Activated B cell treated with CpG ODN at 0.5 μM for 24 hours (primary cell): ENCODE measurements at regions not wholly inside any gene's neighbourhood (a gene's known extent, or its start where the extent isn't known, plus 50 kb on each side); places are given as distances from the start of the nearest gene placed in this dataset.

Source experiments
- ATAC-seq: fragments of 200-7000 bp; cut with Tn5 transposase; one replicate; pipeline ENCODE4 v1.10.0; 2021; ENCODE audit warnings: low read depth, mild to moderate bottlenecking, moderate library complexity
- CTCF ChIA-PET: fragments of 350-600 bp; sonication (Branson Sonifier 250); formaldehyde crosslinking; loops from one replicate; lab custom pipeline; 2021; ENCODE audit warnings: antibody characterized with exemption; lab: Charles Lee
- POLR2A ChIA-PET: fragments of 350-600 bp; sonication (Branson Sonifier 250); formaldehyde crosslinking; loops from one replicate; lab custom pipeline; 2021; ENCODE audit warnings: antibody characterized with exemption; lab: Charles Lee
- DNase-seq: peaks from one replicate; pipeline ENCODE4 v3.0.0; 2022
- H3K27ac Mint-ChIP-seq: one replicate; pipeline ENCODE4 v1.8.0; 2020; ENCODE audit warnings: mixed read lengths
- H3K27me3 Mint-ChIP-seq: one replicate; pipeline ENCODE4 v1.8.0; 2021; ENCODE audit warnings: mixed read lengths
- H3K36me3 Mint-ChIP-seq: one replicate; pipeline ENCODE4 v1.8.0; 2021; ENCODE audit warnings: low read depth, mixed read lengths
- H3K4me1 Mint-ChIP-seq: one replicate; pipeline ENCODE4 v1.8.0; 2021; ENCODE audit warnings: mixed read lengths
- H3K4me3 Mint-ChIP-seq: one replicate; pipeline ENCODE4 v1.8.0; 2020; ENCODE audit warnings: mild to moderate bottlenecking, mixed read lengths
- H3K9me3 Mint-ChIP-seq: one replicate; pipeline ENCODE4 v1.8.0; 2020; ENCODE audit warnings: mixed read lengths
- CTCF ChIP-seq: fragments of 200-600 bp; IDR thresholded peaks from one replicate; pipeline ENCODE4 v1.8.0; 2022; ENCODE audit warnings: antibody characterized with exemption, mild to moderate bottlenecking
- intact Hi-C: fragments of 100-400 bp; cut with micrococcal nuclease; formaldehyde crosslinking; loops from one replicate; pipeline ENCODE4 v1.15.1; 2024

GRCh38 chr10:14431868-14432267 lies 101.1 kb upstream of the FRMD4A start:
- no peak for TF ChIP-seq CTCF
- H3K27me3 Mint-ChIP-seq = peaks cover 43% of the 10 kb centered on the region
- H3K4me3 Mint-ChIP-seq = no peak overlapping the region
- CTCF ChIA-PET = no interaction called here
- no peaks in the 10 kb centered on the region for H3K4me1 Mint-ChIP-seq
- H3K9me3 Mint-ChIP-seq = no peaks in the 10 kb centered on the region
- POLR2A ChIA-PET = no interaction called here
- DNase-seq (no peak), ATAC-seq (no peak)
- H3K27ac Mint-ChIP-seq = no peak overlapping the region
- H3K36me3 Mint-ChIP-seq = no peaks in the 10 kb centered on the region
- intact Hi-C loops = no loop called here

DNA sequence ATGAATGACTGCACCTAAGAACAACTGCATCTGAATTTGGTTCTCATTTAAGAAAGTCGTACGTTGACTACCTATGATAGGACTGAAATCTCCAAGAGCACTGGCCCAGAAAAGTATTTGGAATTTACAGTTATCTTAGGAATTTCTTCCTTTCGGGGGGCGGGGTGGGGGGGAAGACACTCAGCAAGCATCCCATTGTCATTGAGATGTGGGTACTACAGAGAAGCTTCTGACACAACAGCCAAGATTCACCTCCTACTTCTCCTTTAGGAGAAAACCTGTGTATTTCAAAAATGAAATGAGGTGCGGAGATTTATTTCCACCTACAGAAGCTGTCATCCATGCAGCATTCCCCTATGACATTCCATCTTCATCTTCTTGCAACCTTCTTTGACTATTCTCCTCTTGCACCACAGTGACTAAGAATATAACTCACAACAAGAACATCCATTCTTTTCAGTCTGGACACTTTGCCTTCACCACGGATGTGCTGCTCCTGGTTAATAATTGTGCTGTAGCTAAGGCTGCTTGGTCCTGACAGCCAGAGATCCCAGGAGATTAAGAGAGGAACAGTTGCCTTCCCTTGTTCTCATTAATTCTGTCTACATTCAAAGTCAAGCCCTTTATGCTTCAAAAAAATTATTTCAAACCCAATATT lies 98.4 kb upstream of the FRMD4A start:
- POLR2A ChIA-PET = interaction anchor here (0.6 kb wide), 1 partner anchor 535 kb away, joined by 3 read pairs; no protein-coding TSS in a partner anchor
- no peak overlapping the region for H3K4me3 Mint-ChIP-seq
- DNase-seq (no peak), ATAC-seq (no peak)
- no peaks in the 10 kb centered on the region for H3K4me1 Mint-ChIP-seq
- intact Hi-C loops = no loop called here
- CTCF ChIA-PET = no interaction called here
- peaks cover 32% of the 10 kb centered on the region for H3K27me3 Mint-ChIP-seq
- TF ChIP-seq CTCF = no peak
- no peaks in the 10 kb centered on the region for H3K9me3 Mint-ChIP-seq
- no peaks in the 10 kb centered on the region for H3K36me3 Mint-ChIP-seq
- no peak overlapping the region for H3K27ac Mint-ChIP-seq

DNA sequence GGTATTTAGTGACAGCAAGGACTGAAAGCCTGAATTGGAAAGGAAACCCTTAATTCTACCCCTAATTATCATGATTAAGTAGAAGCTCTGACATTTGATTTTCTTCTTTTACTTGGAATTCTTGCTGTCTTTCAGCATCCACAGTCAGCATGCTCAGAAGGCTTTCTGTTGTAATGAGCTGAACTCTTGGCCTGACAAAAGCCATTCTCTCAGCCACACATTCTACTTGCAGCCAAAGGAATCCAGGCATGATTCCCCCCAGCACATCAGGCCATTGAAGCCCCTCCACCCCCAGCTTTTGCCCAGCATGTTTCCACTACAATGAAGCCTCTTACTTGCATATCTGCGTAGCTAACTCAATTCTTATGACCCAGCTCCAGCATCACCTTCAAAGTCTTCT lies 94.3 kb upstream of the FRMD4A start:
- Mint-ChIP-seq H3K27ac (no peak overlapping the region), H3K4me1 (no peaks in the 10 kb centered on the region), H3K27me3 (peaks cover 26% of the 10 kb centered on the region), H3K4me3 (no peak overlapping the region), H3K36me3 (no peaks in the 10 kb centered on the region), H3K9me3 (no peaks in the 10 kb centered on the region)
- no peak for TF ChIP-seq CTCF
- DNase-seq (no peak), ATAC-seq (no peak)
- ChIA-PET POLR2A (no interaction called here), CTCF (no interaction called here)
- intact Hi-C loops = no loop called here

DNA sequence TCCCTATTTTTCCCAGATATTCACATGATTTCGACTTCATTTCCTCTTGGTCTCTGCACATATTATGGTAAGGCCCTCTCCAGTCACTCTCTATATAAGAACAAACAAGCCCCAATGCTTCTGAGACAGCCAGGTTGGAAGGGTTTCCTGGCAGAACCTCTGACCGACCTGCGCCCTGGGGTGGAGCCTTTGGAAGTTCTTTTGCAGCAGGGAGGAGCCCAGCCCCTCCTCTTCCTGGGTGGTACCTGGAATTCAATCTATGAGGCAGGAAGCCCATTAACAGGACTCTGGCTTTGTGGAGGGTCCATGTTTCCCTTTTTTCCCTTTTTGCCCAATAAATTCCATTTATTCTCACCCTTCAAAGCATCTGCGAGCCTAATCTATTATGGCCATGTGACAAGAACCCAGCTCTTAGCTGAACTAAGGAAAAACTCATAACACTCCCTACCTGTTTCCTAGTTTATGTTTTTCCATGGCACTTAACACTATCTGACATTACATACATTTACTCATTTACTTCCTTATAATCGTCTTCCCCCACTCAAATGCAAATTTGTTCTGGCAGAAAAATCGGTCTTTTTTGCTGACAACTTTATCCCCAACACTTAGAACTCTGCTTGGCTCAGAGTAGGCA lies 92.5 kb upstream of the FRMD4A start:
- Mint-ChIP-seq H3K27ac (no peak overlapping the region), H3K4me1 (no peaks in the 10 kb centered on the region), H3K9me3 (no peaks in the 10 kb centered on the region), H3K27me3 (peaks cover 19% of the 10 kb centered on the region), H3K36me3 (no peaks in the 10 kb centered on the region), H3K4me3 (no peak overlapping the region)
- TF ChIP-seq CTCF = no peak
- no peak for DNase-seq
- intact Hi-C loops = no loop called here
- no peak for ATAC-seq
- POLR2A ChIA-PET = no interaction called here
- CTCF ChIA-PET = no interaction called here

- H3K36me3 Mint-ChIP-seq = no peaks in the 10 kb centered on the region
- TF ChIP-seq CTCF = no peak
- intact Hi-C loops = no loop called here
Measured at GRCh38 chr10:14422431-14422830, 91.7 kb upstream of the FRMD4A start.

More at GRCh38 chr10:14422431-14422830, 91.7 kb upstream of the FRMD4A start:
- no peak for ATAC-seq
- Mint-ChIP-seq H3K9me3 (no peaks in the 10 kb centered on the region), H3K4me3 (no peak overlapping the region), H3K4me1 (no peaks in the 10 kb centered on the region), H3K27ac (no peak overlapping the region), H3K27me3 (peaks cover 14% of the 10 kb centered on the region)
- no peak for DNase-seq
- ChIA-PET POLR2A (no interaction called here), CTCF (no interaction called here)
